K562 (cell line): ENCODE measurements at regions not wholly inside any gene's neighbourhood (a gene's known extent, or its start where the extent isn't known, plus 50 kb on each side); places are given as distances from the start of the nearest gene placed in this dataset.

Experiments
- ATAC-seq: fragments of 200-7000 bp; cut with Tn5 transposase; 3 replicates; pipeline ENCODE4 v1.9.1; 2020; ENCODE audit warnings: moderate library complexity
- BruUV-seq: library from RNA; stranded (reverse); fragments of 400-500 nt; replicated peaks from 2 replicates; lab custom pipeline; 2021; lab: Mats Ljungman, UMichigan
- CTCF ChIA-PET: fragments of 300-600 bp; formaldehyde crosslinking; extraction: SDS; loops from one replicate; lab custom pipeline; 2021; ENCODE audit warnings: low intra/inter-chr PET ratio; lab: Yijun Ruan, JAX
- POLR2A ChIA-PET: fragments of 300-600, 350-650 bp; sonication (Branson Sonifier 250); formaldehyde crosslinking; extraction: SDS; loops from one replicate; lab custom pipeline; 2021; ENCODE audit warnings: antibody characterized with exemption, inconsistent platforms; lab: Yijun Ruan, JAX
- DNase-seq, 4 experiments: peaks; one replicate each; pipeline versions ENCODE4 v3.0.0 to v3.0.0-alpha.2; 2011 to 2018; ENCODE audit warnings: low spot score in 3 of 4, mixed read lengths in 3 of 4; ENCODE audit errors: extremely low read depth in 1 of 4
- FAIRE-seq: peaks from 2 replicates; lab custom pipeline; 2011; peaks lifted over from hg19 to GRCh38; lab: Jason Lieb, UNC
- H2AFZ ChIP-seq: 2 replicates; pipeline ENCODE4 v1.6.0; 2011; ENCODE audit warnings: low read depth, low read length, control low read depth, inconsistent platforms
- H3K27ac ChIP-seq: fragments of 200-600 bp; 3 replicates; pipeline ENCODE4 v1.8.0; 2011; ENCODE audit warnings: low read depth, mild to moderate bottlenecking, control low read depth, inconsistent platforms, low read length, moderate library complexity, mixed read lengths; ENCODE audit errors: extremely low read depth
- H3K27me3 ChIP-seq, 2 experiments: fragments of 300-600 bp in 1 of 2; 2 replicates in 1 of 2; 3 replicates in 1 of 2; pipeline versions ENCODE4 v1.6.0 to v1.8.0; 2011; ENCODE audit warnings: inconsistent platforms in 2 of 2, low read length in 2 of 2, mild to moderate bottlenecking in 1 of 2, mixed read lengths in 1 of 2, moderate library complexity in 1 of 2; ENCODE audit not compliant: control insufficient read depth in 2 of 2, insufficient read depth in 2 of 2
- H3K36me3 ChIP-seq: fragments of 300-600 bp; 3 replicates; pipeline ENCODE4 v1.8.0; 2011; ENCODE audit warnings: mild to moderate bottlenecking, low read length, inconsistent platforms; ENCODE audit not compliant: control insufficient read depth, insufficient read depth
- H3K4me1 ChIP-seq, 2 experiments: fragments of 200-600 bp in 1 of 2; replicated peaks in 1 of 2; 2 replicates in 1 of 2; 3 replicates in 1 of 2; pipeline versions ENCODE4 v1.5.1 to v1.8.0; 2011; ENCODE audit warnings: inconsistent platforms in 2 of 2, low read length in 2 of 2, mild to moderate bottlenecking in 1 of 2, mixed read lengths in 1 of 2, moderate library complexity in 1 of 2; ENCODE audit not compliant: control insufficient read depth in 2 of 2, insufficient read depth in 2 of 2
- H3K4me2 ChIP-seq: 2 replicates; pipeline ENCODE4 v1.6.1; 2011; ENCODE audit warnings: low read length, control low read depth, inconsistent platforms, mixed read lengths; ENCODE audit not compliant: insufficient read depth
- H3K4me3 ChIP-seq: fragments of 200-600 bp; sonication (generic), shearing (Covaris generic); 2 replicates; pipeline ENCODE4 v1.5.1; 2016; ENCODE audit warnings: control low read depth, inconsistent platforms
- H3K79me2 ChIP-seq: fragments of 200-600 bp; 3 replicates; pipeline ENCODE4 v1.8.0; 2011; ENCODE audit warnings: low read length, inconsistent platforms; ENCODE audit not compliant: control insufficient read depth, insufficient read depth
- H3K9ac ChIP-seq, 2 experiments: 2 replicates each; pipeline versions ENCODE4 v1.6.0 to v1.6.1; 2011; ENCODE audit warnings: low read depth in 2 of 2, low read length in 2 of 2, control low read depth in 1 of 2, inconsistent platforms in 1 of 2, mild to moderate bottlenecking in 1 of 2, mixed read lengths in 1 of 2; ENCODE audit not compliant: insufficient read depth in 1 of 2
- H3K9me1 ChIP-seq: one replicate; pipeline ENCODE4 v1.6.0; 2011; ENCODE audit warnings: inconsistent platforms, mild to moderate bottlenecking, low read length, moderate library complexity; ENCODE audit not compliant: control insufficient read depth, insufficient read depth
- H3K9me3 ChIP-seq: replicated peaks from 2 replicates; pipeline ENCODE4 v1.5.1; 2011; ENCODE audit warnings: low read depth, low read length, inconsistent platforms; ENCODE audit not compliant: control insufficient read depth, insufficient read depth
- H4K20me1 ChIP-seq: replicated peaks from 2 replicates; pipeline ENCODE4 v1.6.1; 2011; ENCODE audit warnings: low read length, inconsistent platforms, mixed read lengths; ENCODE audit not compliant: control insufficient read depth, insufficient read depth
- NCOR1 ChIP-seq: fragments of 450-650 bp; IDR thresholded peaks from 2 replicates; pipeline ENCODE4 v1.6.1; 2016; ENCODE audit warnings: mild to moderate bottlenecking, moderate library complexity
- WGBS: fragments of 100-300 bp; shearing (Covaris generic); methylation state at CpG from one replicate; pipeline ENCODE4 v1.1.6; 2016; ENCODE audit warnings: low coverage, mixed read lengths; ENCODE audit not compliant: insufficient coverage; ENCODE audit errors: missing lambda C conversion rate; 5-methylcytosine and 5-hydroxymethylcytosine counted together
- in situ Hi-C: fragments of 300-500 bp; cut with MboI; formaldehyde crosslinking; loops from 4 replicates; pipeline ENCODE4 v1.15.0; 2018; ENCODE audit warnings: inconsistent platforms, mixed read lengths
- intact Hi-C: fragments of 100-400 bp; cut with micrococcal nuclease; formaldehyde crosslinking; loops from 2 replicates; pipeline ENCODE4 v1.14.2; 2022
- TF ChIP-seq, protein P1 (sequence below): IDR thresholded peaks from 2 replicates; pipeline ENCODE4 v1.6.1; 2011; ENCODE audit warnings: borderline replicate concordance, low read depth, mild to moderate bottlenecking, moderate library complexity, low read length; ENCODE audit not compliant: insufficient read depth, poor library complexity, severe bottlenecking
- TF ChIP-seq, protein P2 (sequence below): fragments of 450-650 bp; IDR thresholded peaks from 2 replicates; pipeline ENCODE4 v1.6.1; 2017; ENCODE audit warnings: antibody characterized with exemption

DNA sequence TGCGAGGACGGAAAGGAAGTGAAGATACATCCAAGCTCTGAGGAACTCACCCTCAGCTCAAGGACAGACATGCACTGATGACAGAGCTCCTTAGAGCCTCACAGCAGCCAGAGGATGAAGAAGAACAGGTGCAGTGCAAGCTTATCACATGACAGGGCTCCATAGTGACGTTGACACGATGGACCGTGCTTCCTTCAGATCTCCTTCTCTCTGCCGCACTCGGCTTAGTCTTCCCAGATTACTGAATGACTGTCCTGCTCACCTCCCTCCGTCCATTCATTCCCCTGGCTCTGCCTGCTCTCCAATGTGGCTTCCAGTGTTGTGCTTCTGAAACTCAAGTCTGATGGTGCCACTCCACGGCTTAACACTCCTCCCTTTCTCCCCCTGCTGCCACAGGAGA lies 161.5 kb upstream of the PFKP start:
- H3K9ac ChIP-seq, result no peak overlapping the region
- no peak overlapping the region for H3K4me2 ChIP-seq
- peaks cover 8 to 48% of the 10 kb centered on the region in 2 experiments; a peak in 4 of 5 replicates for H3K27me3 ChIP-seq
- H3K27ac ChIP-seq, result no peak overlapping the region
- H3K9me3 ChIP-seq, result no peaks in the 10 kb centered on the region
- ATAC-seq (no peak), FAIRE-seq (no peak), DNase-seq (no peak)
- intact Hi-C loops, result no loop called here
- H3K9me1 ChIP-seq, result no peaks in the 10 kb centered on the region
- no peak overlapping the region for H2AFZ ChIP-seq
- H4K20me1 ChIP-seq, result no peaks in the 10 kb centered on the region
- no peak overlapping the region for H3K4me3 ChIP-seq
- no peaks in the 10 kb centered on the region for H3K36me3 ChIP-seq
- under 1% methylated on average over 9 of the region's 9 CpGs for WGBS
- H3K79me2 ChIP-seq, result no peaks in the 10 kb centered on the region
- no peaks in the 10 kb centered on the region; a peak in 1 of 5 replicates for H3K4me1 ChIP-seq
- in situ Hi-C loops, result no loop called here
- TF ChIP-seq NCOR1, result no peak
- TF ChIP-seq, protein P1, sequence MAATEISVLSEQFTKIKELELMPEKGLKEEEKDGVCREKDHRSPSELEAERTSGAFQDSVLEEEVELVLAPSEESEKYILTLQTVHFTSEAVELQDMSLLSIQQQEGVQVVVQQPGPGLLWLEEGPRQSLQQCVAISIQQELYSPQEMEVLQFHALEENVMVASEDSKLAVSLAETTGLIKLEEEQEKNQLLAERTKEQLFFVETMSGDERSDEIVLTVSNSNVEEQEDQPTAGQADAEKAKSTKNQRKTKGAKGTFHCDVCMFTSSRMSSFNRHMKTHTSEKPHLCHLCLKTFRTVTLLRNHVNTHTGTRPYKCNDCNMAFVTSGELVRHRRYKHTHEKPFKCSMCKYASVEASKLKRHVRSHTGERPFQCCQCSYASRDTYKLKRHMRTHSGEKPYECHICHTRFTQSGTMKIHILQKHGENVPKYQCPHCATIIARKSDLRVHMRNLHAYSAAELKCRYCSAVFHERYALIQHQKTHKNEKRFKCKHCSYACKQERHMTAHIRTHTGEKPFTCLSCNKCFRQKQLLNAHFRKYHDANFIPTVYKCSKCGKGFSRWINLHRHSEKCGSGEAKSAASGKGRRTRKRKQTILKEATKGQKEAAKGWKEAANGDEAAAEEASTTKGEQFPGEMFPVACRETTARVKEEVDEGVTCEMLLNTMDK, result no peak
- TF ChIP-seq, protein P2, sequence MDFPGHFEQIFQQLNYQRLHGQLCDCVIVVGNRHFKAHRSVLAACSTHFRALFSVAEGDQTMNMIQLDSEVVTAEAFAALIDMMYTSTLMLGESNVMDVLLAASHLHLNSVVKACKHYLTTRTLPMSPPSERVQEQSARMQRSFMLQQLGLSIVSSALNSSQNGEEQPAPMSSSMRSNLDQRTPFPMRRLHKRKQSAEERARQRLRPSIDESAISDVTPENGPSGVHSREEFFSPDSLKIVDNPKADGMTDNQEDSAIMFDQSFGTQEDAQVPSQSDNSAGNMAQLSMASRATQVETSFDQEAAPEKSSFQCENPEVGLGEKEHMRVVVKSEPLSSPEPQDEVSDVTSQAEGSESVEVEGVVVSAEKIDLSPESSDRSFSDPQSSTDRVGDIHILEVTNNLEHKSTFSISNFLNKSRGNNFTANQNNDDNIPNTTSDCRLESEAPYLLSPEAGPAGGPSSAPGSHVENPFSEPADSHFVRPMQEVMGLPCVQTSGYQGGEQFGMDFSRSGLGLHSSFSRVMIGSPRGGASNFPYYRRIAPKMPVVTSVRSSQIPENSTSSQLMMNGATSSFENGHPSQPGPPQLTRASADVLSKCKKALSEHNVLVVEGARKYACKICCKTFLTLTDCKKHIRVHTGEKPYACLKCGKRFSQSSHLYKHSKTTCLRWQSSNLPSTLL, result no peak
- BruUV-seq, result no TSS peak
- ChIA-PET POLR2A (interaction anchor here (0.6 kb wide), 1 partner anchor 1479 kb away, joined by 3 read pairs; no protein-coding TSS in a partner anchor), CTCF (no interaction called here)
